ENCODE measurements at regions not wholly inside any gene's neighbourhood (a gene's known extent, or its start where the extent isn't known, plus 50 kb on each side); places are given as distances from the start of the nearest gene placed in this dataset.
A peak's percentile ranks its signal among the peaks of the same experiment; 100 is the strongest.

DNA sequence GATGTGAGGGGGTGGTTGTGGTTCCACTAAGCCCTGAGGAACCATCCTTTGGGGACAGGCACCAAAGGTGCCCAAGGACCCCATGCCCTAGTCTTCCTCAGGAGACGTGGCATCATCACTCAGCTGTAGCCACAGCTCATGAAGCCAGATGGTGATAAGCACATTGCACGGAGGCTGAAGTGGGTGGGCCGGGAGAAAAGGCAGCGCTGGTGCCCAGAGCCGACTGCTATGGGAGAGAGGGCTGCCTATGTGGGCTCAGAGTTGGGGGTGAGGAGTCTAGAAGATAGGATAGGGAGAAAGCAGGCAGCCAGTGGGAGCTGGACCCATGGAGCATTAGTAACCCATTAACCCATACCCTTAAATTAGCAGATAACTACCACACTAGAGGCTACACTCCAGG lies 325.3 kb downstream of the RPS24 start:
- no peak overlapping the region for H3K4me3 ChIP-seq
- intact Hi-C loops (cut with DNase I): no loop called here
- peaks cover 4 to 8% of the 10 kb centered on the region in 2 donors for H3K4me1 ChIP-seq
- DNase-seq (no peak), ATAC-seq (no peak)
- H3K36me3 ChIP-seq: no peaks in the 10 kb centered on the region
- no peaks in the 10 kb centered on the region for H3K9me3 ChIP-seq
- H3K27ac ChIP-seq: no peak overlapping the region
- TF ChIP-seq, protein P1, sequence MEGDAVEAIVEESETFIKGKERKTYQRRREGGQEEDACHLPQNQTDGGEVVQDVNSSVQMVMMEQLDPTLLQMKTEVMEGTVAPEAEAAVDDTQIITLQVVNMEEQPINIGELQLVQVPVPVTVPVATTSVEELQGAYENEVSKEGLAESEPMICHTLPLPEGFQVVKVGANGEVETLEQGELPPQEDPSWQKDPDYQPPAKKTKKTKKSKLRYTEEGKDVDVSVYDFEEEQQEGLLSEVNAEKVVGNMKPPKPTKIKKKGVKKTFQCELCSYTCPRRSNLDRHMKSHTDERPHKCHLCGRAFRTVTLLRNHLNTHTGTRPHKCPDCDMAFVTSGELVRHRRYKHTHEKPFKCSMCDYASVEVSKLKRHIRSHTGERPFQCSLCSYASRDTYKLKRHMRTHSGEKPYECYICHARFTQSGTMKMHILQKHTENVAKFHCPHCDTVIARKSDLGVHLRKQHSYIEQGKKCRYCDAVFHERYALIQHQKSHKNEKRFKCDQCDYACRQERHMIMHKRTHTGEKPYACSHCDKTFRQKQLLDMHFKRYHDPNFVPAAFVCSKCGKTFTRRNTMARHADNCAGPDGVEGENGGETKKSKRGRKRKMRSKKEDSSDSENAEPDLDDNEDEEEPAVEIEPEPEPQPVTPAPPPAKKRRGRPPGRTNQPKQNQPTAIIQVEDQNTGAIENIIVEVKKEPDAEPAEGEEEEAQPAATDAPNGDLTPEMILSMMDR (IDR thresholded peaks at IDR 0.05): no peak
- H3K27me3 ChIP-seq: no peaks in the 10 kb centered on the region

DNA sequence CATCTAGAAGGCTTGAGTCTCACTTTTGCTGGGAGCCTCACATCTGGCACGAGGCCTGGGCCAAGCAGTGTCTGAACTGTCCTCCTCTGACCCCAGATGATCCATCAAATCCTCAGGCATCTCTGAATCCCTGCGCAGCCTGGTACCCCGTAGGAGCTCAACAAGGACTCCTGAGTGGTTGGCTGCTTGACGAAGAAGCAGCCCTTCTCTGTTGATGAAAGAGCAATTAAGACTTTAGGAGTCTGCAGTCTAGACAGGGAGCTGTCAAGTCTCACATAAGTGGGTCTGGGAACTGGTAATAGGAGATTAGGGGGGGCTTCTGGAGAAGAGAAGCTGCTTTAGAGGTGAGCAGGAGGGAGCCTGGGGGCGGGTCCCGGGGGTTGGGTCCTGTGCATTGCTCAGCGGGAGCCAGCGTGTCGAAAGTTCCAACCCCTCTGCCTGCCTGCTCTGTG lies 326.0 kb downstream of the RPS24 start:
- no peaks in the 10 kb centered on the region for H3K36me3 ChIP-seq
- ATAC-seq (no peak), DNase-seq (no peak)
- H3K27ac ChIP-seq: no peak overlapping the region
- intact Hi-C loops (cut with DNase I): no loop called here
- no peak overlapping the region for H3K4me3 ChIP-seq
- TF ChIP-seq, protein P1 (IDR thresholded peaks at IDR 0.05): no peak
- no peaks in the 10 kb centered on the region for H3K27me3 ChIP-seq
- no peaks in the 10 kb centered on the region for H3K9me3 ChIP-seq
- peaks cover 4 to 8% of the 10 kb centered on the region in 2 donors for H3K4me1 ChIP-seq

GRCh38 chr10:78360284-78360683 lies 326.6 kb downstream of the RPS24 start:
- intact Hi-C loops (cut with DNase I): no loop called here
- ATAC-seq: no peak
- TF ChIP-seq, protein P1 (IDR thresholded peaks at IDR 0.05): no peak
- Histone ChIP-seq H3K27me3 (no peaks in the 10 kb centered on the region), H3K27ac (no peak overlapping the region), H3K4me1 (peaks cover 4 to 8% of the 10 kb centered on the region in 2 donors), H3K9me3 (no peaks in the 10 kb centered on the region), H3K4me3 (no peak overlapping the region), H3K36me3 (no peaks in the 10 kb centered on the region)
- no peak for DNase-seq

- ATAC-seq (no peak), DNase-seq (no peak)
- intact Hi-C loops (cut with DNase I): no loop called here
- no peaks in the 10 kb centered on the region for H3K9me3 ChIP-seq
- no peaks in the 10 kb centered on the region for H3K36me3 ChIP-seq
- TF ChIP-seq, protein P1 (IDR thresholded peaks at IDR 0.05): no peak
- H3K27ac ChIP-seq: no peak overlapping the region
- H3K27me3 ChIP-seq: no peaks in the 10 kb centered on the region
- H3K4me3 ChIP-seq: no peak overlapping the region
- peaks cover 4 to 8% of the 10 kb centered on the region in 2 donors for H3K4me1 ChIP-seq
These were observed 327.4 kb downstream of the RPS24 start for GRCh38 chr10:78361031-78361430.

DNA sequence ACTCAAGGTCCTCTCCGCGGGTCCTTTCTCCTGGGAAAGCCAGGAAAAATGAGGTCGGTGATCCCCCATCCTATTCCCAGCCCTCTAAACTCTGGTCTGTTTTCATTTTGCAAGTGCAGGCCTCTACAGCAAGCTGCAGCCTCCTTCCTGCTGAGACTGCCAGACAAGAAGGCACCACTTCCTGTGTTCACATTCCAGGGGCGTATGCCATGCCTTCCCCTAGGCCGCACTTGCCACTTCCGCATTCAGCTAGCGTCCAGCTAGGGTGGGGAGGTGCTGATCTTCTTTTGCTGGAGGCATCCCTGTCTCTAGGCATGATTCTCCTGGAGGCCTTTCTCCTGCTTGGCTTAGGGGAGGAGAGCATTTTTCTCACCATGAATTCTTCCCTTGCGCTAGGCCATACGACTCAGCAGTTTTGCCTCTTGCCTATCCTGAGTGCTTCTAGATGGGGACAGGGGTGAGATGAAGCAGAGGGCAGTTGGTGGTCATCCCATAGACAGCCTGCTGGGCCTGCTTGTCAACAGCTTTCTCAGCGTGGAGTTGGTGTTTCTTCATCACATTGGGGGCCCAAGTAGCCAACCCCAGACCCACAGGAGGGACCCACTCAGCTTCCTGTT lies 328.9 kb downstream of the RPS24 start:
- Histone ChIP-seq H3K27ac (no peak overlapping the region), H3K9me3 (no peaks in the 10 kb centered on the region), H3K4me1 (peaks cover 4 to 8% of the 10 kb centered on the region in 2 donors), H3K4me3 (no peak overlapping the region), H3K27me3 (no peaks in the 10 kb centered on the region), H3K36me3 (no peaks in the 10 kb centered on the region)
- peak; percentile 47 for ATAC-seq
- peak in 1 of 4 donors; percentile 51 for DNase-seq
- intact Hi-C loops (cut with DNase I): no loop called here
- TF ChIP-seq, protein P1 (IDR thresholded peaks at IDR 0.05): no peak

Measured in left lung (tissue), 4 donors.